Endodermal cell (in vitro differentiated cells): ENCODE measurements at regions not wholly inside any gene's neighbourhood (a gene's known extent, or its start where the extent isn't known, plus 50 kb on each side); places are given as distances from the start of the nearest gene placed in this dataset.

ENCODE experiments used
- DNase-seq: peaks from one replicate; pipeline ENCODE4 v3.0.0-alpha.2; 2017
- H3K27ac ChIP-seq: 2 replicates; pipeline ENCODE4 v1.5.1; 2013; ENCODE audit warnings: mild to moderate bottlenecking, low read depth, low read length, moderate library complexity
- H3K27me3 ChIP-seq: 2 replicates; pipeline ENCODE4 v1.6.1; 2013; ENCODE audit warnings: mild to moderate bottlenecking, low read length, moderate library complexity; ENCODE audit not compliant: insufficient read depth, control insufficient read depth, poor library complexity, severe bottlenecking
- H3K36me3 ChIP-seq: 2 replicates; pipeline ENCODE4 v1.7.0; 2013; ENCODE audit warnings: mild to moderate bottlenecking, low read length, moderate library complexity; ENCODE audit not compliant: control insufficient read depth, insufficient read depth
- H3K4me1 ChIP-seq: one replicate; pipeline ENCODE4 v1.7.0; 2013; ENCODE audit warnings: low read length; ENCODE audit not compliant: control insufficient read depth, insufficient read depth
- H3K4me3 ChIP-seq: 2 replicates; pipeline ENCODE4 v1.5.1; 2013; ENCODE audit warnings: mild to moderate bottlenecking, low read length, moderate library complexity
- H3K9ac ChIP-seq: 2 replicates; pipeline ENCODE4 v1.6.1; 2013; ENCODE audit warnings: mild to moderate bottlenecking, low read length, moderate library complexity; ENCODE audit not compliant: poor library complexity, severe bottlenecking; ENCODE audit errors: extremely low read depth
- H3K9me3 ChIP-seq: 2 replicates; pipeline ENCODE4 v1.6.1; 2013; ENCODE audit warnings: mild to moderate bottlenecking, low read length, moderate library complexity; ENCODE audit not compliant: control insufficient read depth
- H3K27ac Mint-ChIP-seq: 2 replicates; pipeline ENCODE4 v1.8.0; 2020; ENCODE audit warnings: mixed read lengths
- H3K27me3 Mint-ChIP-seq: 2 replicates; pipeline ENCODE4 v1.8.0; 2021; ENCODE audit warnings: mild to moderate bottlenecking, mixed read lengths; ENCODE audit not compliant: insufficient read depth
- H3K36me3 Mint-ChIP-seq: 2 replicates; pipeline ENCODE4 v1.8.0; 2020; ENCODE audit warnings: low read depth, mixed read lengths
- H3K4me1 Mint-ChIP-seq: 2 replicates; pipeline ENCODE4 v1.8.0; 2020; ENCODE audit warnings: mixed read lengths
- H3K4me3 Mint-ChIP-seq: 2 replicates; pipeline ENCODE4 v1.8.0; 2020; ENCODE audit warnings: mild to moderate bottlenecking, moderate library complexity, mixed read lengths
- H3K9me3 Mint-ChIP-seq: 2 replicates; pipeline ENCODE4 v1.8.0; 2020; ENCODE audit warnings: mild to moderate bottlenecking, mixed read lengths
- WGBS, 2 experiments: methylation state at CpG; one replicate each; pipeline versions ENCODE4 v1.1.5 to v1.1.7; 2013; ENCODE audit warnings: missing lambda C conversion rate in 2 of 2, mixed read lengths in 1 of 2; ENCODE audit not compliant: insufficient coverage in 1 of 2, insufficient read length in 1 of 2; 5-methylcytosine and 5-hydroxymethylcytosine counted together
- TF ChIP-seq, protein P1 (sequence below): fragments of 200-600 bp; sonication (generic); conservative IDR thresholded peaks from 2 replicates; pipeline ENCODE4 v1.5.0; 2021; ENCODE audit warnings: antibody characterized with exemption, mild to moderate bottlenecking

DNA sequence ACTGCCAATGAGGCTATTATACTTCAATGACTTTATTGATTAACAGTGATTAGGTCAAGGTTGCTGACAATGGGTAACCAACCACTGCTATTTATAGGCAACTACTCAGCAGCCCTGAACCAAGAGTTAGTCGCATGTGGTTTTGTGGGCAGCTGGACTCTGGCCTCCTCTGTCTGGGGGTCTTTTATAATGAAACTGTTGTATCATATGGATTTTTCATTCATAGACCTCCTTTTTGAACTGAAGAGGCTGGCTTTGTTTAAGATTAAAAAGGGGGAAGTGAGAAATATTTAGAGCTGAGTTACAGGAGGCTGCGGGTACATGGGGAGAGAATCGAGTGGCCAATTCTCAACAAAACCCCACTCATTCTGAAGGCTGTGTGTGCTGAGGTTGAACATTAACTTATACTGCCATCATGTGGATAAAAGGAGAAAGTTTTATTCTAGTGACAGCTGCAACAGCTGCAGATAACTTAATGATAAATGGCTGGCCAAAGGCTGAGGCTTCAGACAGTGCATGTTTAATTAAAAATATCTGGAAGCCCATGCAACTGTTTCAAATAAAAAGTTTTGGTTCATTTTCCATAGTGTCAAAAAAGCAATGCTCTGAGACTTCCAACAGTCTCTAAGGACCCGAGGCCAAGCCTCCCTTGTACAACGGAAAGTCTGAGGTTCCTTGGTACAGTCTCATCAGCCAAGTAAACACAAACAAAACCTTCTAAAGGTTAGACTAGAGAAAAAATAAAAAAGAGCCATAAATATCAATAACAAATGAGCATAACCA is 682.6 kb downstream of the KCNA4 start:
- peaks cover 5% of the 10 kb centered on the region for H3K4me1 Mint-ChIP-seq
- H3K9ac ChIP-seq, result no peak overlapping the region
- no peak overlapping the region for H3K27ac Mint-ChIP-seq
- no peak overlapping the region for H3K4me3 Mint-ChIP-seq
- no peaks in the 10 kb centered on the region for H3K36me3 ChIP-seq
- H3K27ac ChIP-seq, result no peak overlapping the region
- peaks cover 7% of the 10 kb centered on the region for H3K27me3 ChIP-seq
- H3K4me1 ChIP-seq, result no peaks in the 10 kb centered on the region
- H3K9me3 Mint-ChIP-seq, result no peaks in the 10 kb centered on the region
- DNase-seq, result peak; percentile 47
- H3K4me3 ChIP-seq, result no peak overlapping the region
- no peaks in the 10 kb centered on the region for H3K9me3 ChIP-seq
- 68 to 80% methylated on average over 1 to 5 of the region's 5 CpGs for WGBS, 2 experiments
- H3K27me3 Mint-ChIP-seq, result peaks cover 1% of the 10 kb centered on the region
- TF ChIP-seq, protein P1, sequence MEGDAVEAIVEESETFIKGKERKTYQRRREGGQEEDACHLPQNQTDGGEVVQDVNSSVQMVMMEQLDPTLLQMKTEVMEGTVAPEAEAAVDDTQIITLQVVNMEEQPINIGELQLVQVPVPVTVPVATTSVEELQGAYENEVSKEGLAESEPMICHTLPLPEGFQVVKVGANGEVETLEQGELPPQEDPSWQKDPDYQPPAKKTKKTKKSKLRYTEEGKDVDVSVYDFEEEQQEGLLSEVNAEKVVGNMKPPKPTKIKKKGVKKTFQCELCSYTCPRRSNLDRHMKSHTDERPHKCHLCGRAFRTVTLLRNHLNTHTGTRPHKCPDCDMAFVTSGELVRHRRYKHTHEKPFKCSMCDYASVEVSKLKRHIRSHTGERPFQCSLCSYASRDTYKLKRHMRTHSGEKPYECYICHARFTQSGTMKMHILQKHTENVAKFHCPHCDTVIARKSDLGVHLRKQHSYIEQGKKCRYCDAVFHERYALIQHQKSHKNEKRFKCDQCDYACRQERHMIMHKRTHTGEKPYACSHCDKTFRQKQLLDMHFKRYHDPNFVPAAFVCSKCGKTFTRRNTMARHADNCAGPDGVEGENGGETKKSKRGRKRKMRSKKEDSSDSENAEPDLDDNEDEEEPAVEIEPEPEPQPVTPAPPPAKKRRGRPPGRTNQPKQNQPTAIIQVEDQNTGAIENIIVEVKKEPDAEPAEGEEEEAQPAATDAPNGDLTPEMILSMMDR, result peak; percentile 77
- no peaks in the 10 kb centered on the region for H3K36me3 Mint-ChIP-seq

DNA sequence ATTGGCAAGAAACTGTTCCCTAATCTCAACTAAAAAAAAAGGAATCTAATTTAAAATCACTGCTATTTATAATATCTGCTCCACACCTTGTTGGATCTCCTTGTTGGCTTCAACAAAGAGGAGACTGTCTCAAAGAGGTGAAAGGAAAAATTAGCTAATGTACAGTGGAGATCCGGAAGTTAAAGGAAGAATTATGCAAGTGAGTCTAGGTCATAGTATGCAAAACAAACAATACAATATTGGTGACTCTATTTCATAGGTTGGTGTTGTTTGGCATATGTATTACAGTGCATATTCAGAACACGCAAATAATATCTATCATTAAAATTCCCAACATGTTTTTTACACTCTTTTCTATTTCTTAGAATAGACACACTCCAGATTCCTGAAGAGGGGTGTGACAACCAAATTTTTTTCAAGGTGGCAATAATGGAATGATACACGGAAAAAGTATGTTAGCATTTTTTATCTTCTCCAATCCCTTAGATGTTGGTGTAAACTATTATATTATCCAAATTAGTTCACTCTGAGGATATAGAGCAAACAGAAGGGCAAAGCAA is 685.3 kb downstream of the KCNA4 start:
- Histone ChIP-seq H3K27ac (no peak overlapping the region), H3K9ac (no peak overlapping the region), H3K4me1 (no peaks in the 10 kb centered on the region), H3K36me3 (no peaks in the 10 kb centered on the region), H3K4me3 (no peak overlapping the region), H3K9me3 (no peaks in the 10 kb centered on the region), H3K27me3 (peaks cover 7% of the 10 kb centered on the region)
- WGBS, 2 experiments, result 100% methylated on average over 2 of the region's 3 CpGs; no CpG with 5 or more reads in 1 of the 2 experiments
- H3K4me1 Mint-ChIP-seq, result peaks cover 7% of the 10 kb centered on the region
- no peak overlapping the region for H3K4me3 Mint-ChIP-seq
- TF ChIP-seq, protein P1, result no peak
- no peaks in the 10 kb centered on the region for H3K9me3 Mint-ChIP-seq
- no peak for DNase-seq
- no peak overlapping the region for H3K27ac Mint-ChIP-seq
- H3K27me3 Mint-ChIP-seq, result peaks cover 1% of the 10 kb centered on the region
- no peaks in the 10 kb centered on the region for H3K36me3 Mint-ChIP-seq

DNA sequence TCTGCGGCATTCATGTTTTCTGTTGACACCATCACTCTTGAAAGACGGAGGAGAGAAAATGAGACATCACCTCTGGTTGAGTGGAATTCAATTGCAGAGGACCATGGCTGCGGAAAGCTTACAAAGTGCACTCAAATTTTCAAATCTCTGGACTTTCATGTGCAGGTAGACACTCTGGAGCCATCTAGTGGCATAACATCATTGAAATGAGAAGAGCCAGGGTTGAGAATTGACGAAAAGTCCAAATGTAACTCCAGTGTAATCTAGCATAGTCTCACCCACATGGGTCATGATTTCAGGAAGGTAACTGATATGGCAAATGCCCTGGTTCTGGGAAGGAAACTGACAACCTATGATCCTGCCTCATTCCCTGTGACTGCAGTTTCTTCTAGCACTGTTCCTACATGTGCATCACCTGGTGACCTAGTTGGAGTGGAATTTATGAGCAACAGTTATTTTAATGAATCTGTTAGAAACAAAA is 687.8 kb downstream of the KCNA4 start:
- H3K4me3 Mint-ChIP-seq, result no peak overlapping the region
- Histone ChIP-seq H3K9ac (no peak overlapping the region), H3K9me3 (no peaks in the 10 kb centered on the region), H3K4me3 (no peak overlapping the region), H3K27ac (no peak overlapping the region), H3K36me3 (no peaks in the 10 kb centered on the region), H3K27me3 (no peaks in the 10 kb centered on the region), H3K4me1 (no peaks in the 10 kb centered on the region)
- no peaks in the 10 kb centered on the region for H3K9me3 Mint-ChIP-seq
- no peak for DNase-seq
- no peaks in the 10 kb centered on the region for H3K36me3 Mint-ChIP-seq
- H3K27me3 Mint-ChIP-seq, result peaks cover 1% of the 10 kb centered on the region
- TF ChIP-seq, protein P1, result peak; percentile 69
- H3K27ac Mint-ChIP-seq, result no peak overlapping the region
- WGBS, 2 experiments, result 65 to 66% methylated on average over 4 of the region's 4 CpGs
- H3K4me1 Mint-ChIP-seq, result peaks cover 7% of the 10 kb centered on the region
